Trophoblast cell (in vitro differentiated cells and primary cell): ENCODE measurements at regions not wholly inside any gene's neighbourhood (a gene's known extent, or its start where the extent isn't known, plus 50 kb on each side); places are given as distances from the start of the nearest gene placed in this dataset.

Experiments used
- DNase-seq, 2 donors: peaks; one replicate each; pipeline ENCODE4 v3.0.0-alpha.2; 2016
- H2AFZ ChIP-seq: 2 replicates; pipeline ENCODE4 v1.6.1; 2013; ENCODE audit warnings: low read length, moderate library complexity, mild to moderate bottlenecking; ENCODE audit not compliant: insufficient read depth, poor library complexity
- H2AK5ac ChIP-seq: 2 replicates; pipeline ENCODE4 v1.6.1; 2013; ENCODE audit warnings: mild to moderate bottlenecking, low read length
- H2BK120ac ChIP-seq: 2 replicates; pipeline ENCODE4 v1.6.1; 2013; ENCODE audit warnings: low read length, mild to moderate bottlenecking, moderate library complexity; ENCODE audit not compliant: insufficient read depth, poor library complexity
- H2BK12ac ChIP-seq: 2 replicates; pipeline ENCODE4 v1.6.1; 2013; ENCODE audit warnings: mild to moderate bottlenecking, low read length, moderate library complexity
- H2BK5ac ChIP-seq: 2 replicates; pipeline ENCODE4 v1.6.1; 2013; ENCODE audit warnings: low read length, low read depth, moderate library complexity, mild to moderate bottlenecking; ENCODE audit not compliant: poor library complexity
- H3K14ac ChIP-seq: 2 replicates; pipeline ENCODE4 v1.6.1; 2013; ENCODE audit warnings: mild to moderate bottlenecking, low read length
- H3K18ac ChIP-seq: 2 replicates; pipeline ENCODE4 v1.6.1; 2013; ENCODE audit warnings: mild to moderate bottlenecking, low read length
- H3K23ac ChIP-seq: 2 replicates; pipeline ENCODE4 v1.6.1; 2013; ENCODE audit warnings: low read length
- H3K27ac ChIP-seq: 2 replicates; pipeline ENCODE4 v1.5.1; 2013; ENCODE audit warnings: low read depth, mild to moderate bottlenecking, inconsistent platforms, low read length, moderate library complexity
- H3K27me3 ChIP-seq: 2 replicates; pipeline ENCODE4 v1.6.1; 2013; ENCODE audit warnings: inconsistent platforms, mild to moderate bottlenecking, low read length, moderate library complexity; ENCODE audit not compliant: insufficient read depth
- H3K36me3 ChIP-seq, 2 experiments: 1 replicate in 1 of 2; 2 replicates in 1 of 2; pipeline ENCODE4 v1.6.1; 2013; ENCODE audit warnings: low read length in 2 of 2, mild to moderate bottlenecking in 2 of 2, moderate library complexity in 1 of 2; ENCODE audit not compliant: insufficient read depth in 2 of 2, control insufficient read depth in 1 of 2
- H3K4ac ChIP-seq: 2 replicates; pipeline ENCODE4 v1.6.1; 2013; ENCODE audit warnings: low read depth, mild to moderate bottlenecking, low read length, moderate library complexity
- H3K4me1 ChIP-seq, 2 experiments: 1 replicate in 1 of 2; 2 replicates in 1 of 2; pipeline ENCODE4 v1.6.1; 2013; ENCODE audit warnings: low read length in 2 of 2, mild to moderate bottlenecking in 2 of 2, moderate library complexity in 1 of 2; ENCODE audit not compliant: insufficient read depth in 2 of 2, control insufficient read depth in 1 of 2
- H3K4me2 ChIP-seq: 2 replicates; pipeline ENCODE4 v1.6.1; 2013; ENCODE audit warnings: inconsistent platforms, mild to moderate bottlenecking, low read length, moderate library complexity
- H3K4me3 ChIP-seq: 2 replicates; pipeline ENCODE4 v1.5.1; 2013; ENCODE audit warnings: mild to moderate bottlenecking, low read depth, low read length, inconsistent platforms
- H3K79me1 ChIP-seq: one replicate; pipeline ENCODE4 v1.6.1; 2013; ENCODE audit warnings: low read length
- H3K79me2 ChIP-seq: 2 replicates; pipeline ENCODE4 v1.6.1; 2013; ENCODE audit warnings: low read length, mild to moderate bottlenecking; ENCODE audit not compliant: control insufficient read depth, insufficient read depth, poor library complexity
- H3K9ac ChIP-seq: 2 replicates; pipeline ENCODE4 v1.6.1; 2013; ENCODE audit warnings: mild to moderate bottlenecking, low read length
- H3K9me3 ChIP-seq: 2 replicates; pipeline ENCODE4 v1.6.1; 2013; ENCODE audit warnings: low read depth, mild to moderate bottlenecking, control low read depth, inconsistent platforms, low read length; ENCODE audit not compliant: insufficient read depth
- H4K12ac ChIP-seq: 2 replicates; pipeline ENCODE4 v1.6.1; 2013; ENCODE audit warnings: low read depth, mild to moderate bottlenecking, low read length, moderate library complexity
- H4K8ac ChIP-seq: 2 replicates; pipeline ENCODE4 v1.6.1; 2013; ENCODE audit warnings: low read depth, mild to moderate bottlenecking, low read length, moderate library complexity
- H4K91ac ChIP-seq: one replicate; pipeline ENCODE4 v1.6.1; 2013; ENCODE audit warnings: low read depth, mild to moderate bottlenecking, low read length, moderate library complexity
- WGBS: extraction: QIAGEN DNeasy Blood & Tissue Kit; methylation state at CpG from one replicate; pipeline ENCODE4 v1.1.7; 2013; ENCODE audit warnings: missing lambda C conversion rate; ENCODE audit not compliant: insufficient read length, insufficient coverage; ENCODE audit errors: extremely low coverage; 5-methylcytosine and 5-hydroxymethylcytosine counted together

- Histone ChIP-seq H4K12ac (no peak overlapping the region), H4K91ac (no peak overlapping the region)
Measured at GRCh38 chrX:45952030-45952429, 593.2 kb downstream of the ZNF674 start.

GRCh38 chrX:45935408-45935807 lies 609.8 kb downstream of the ZNF674 start:
- Histone ChIP-seq H2BK12ac (no peak overlapping the region), H4K8ac (no peak overlapping the region), H3K4me2 (no peak overlapping the region), H2AFZ (no peak overlapping the region), H4K12ac (no peak overlapping the region), H3K23ac (no peak overlapping the region), H4K91ac (no peak overlapping the region), H3K9ac (no peak overlapping the region), H3K79me1 (no peaks in the 10 kb centered on the region), H3K4me3 (no peak overlapping the region), H2BK5ac (no peak overlapping the region), H3K27me3 (no peaks in the 10 kb centered on the region), H3K4ac (no peak overlapping the region), H3K9me3 (no peaks in the 10 kb centered on the region), H2BK120ac (no peak overlapping the region), H3K18ac (no peak overlapping the region), H2AK5ac (no peak overlapping the region), H3K14ac (no peak overlapping the region), H3K27ac (no peak overlapping the region), H3K4me1 (no peaks in the 10 kb centered on the region), H3K36me3 (no peaks in the 10 kb centered on the region), H3K79me2 (no peaks in the 10 kb centered on the region)
- DNase-seq, result no peak

More at GRCh38 chrX:45952030-45952429, 593.2 kb downstream of the ZNF674 start:
- H3K27ac ChIP-seq, result no peak overlapping the region
- DNase-seq, result no peak
- H3K27me3 ChIP-seq, result no peaks in the 10 kb centered on the region
- no peak overlapping the region for H2AK5ac ChIP-seq
- H3K9ac ChIP-seq, result no peak overlapping the region
- H3K4me2 ChIP-seq, result no peak overlapping the region
- H3K14ac ChIP-seq, result no peak overlapping the region
- H3K9me3 ChIP-seq, result no peaks in the 10 kb centered on the region
- H3K79me1 ChIP-seq, result no peaks in the 10 kb centered on the region
- H2BK120ac ChIP-seq, result no peak overlapping the region
- H2BK5ac ChIP-seq, result no peak overlapping the region
- H3K4me3 ChIP-seq, result no peak overlapping the region
- WGBS, result no CpG with 5 or more reads among the region's 2 CpGs
- H4K8ac ChIP-seq, result no peak overlapping the region
- H2BK12ac ChIP-seq, result no peak overlapping the region
- H3K4ac ChIP-seq, result no peak overlapping the region
- no peaks in the 10 kb centered on the region for H3K36me3 ChIP-seq
- H3K23ac ChIP-seq, result no peak overlapping the region
- H3K4me1 ChIP-seq, result no peaks in the 10 kb centered on the region
- no peak overlapping the region for H2AFZ ChIP-seq
- no peak overlapping the region for H3K18ac ChIP-seq
- H3K79me2 ChIP-seq, result no peaks in the 10 kb centered on the region

GRCh38 chrX:45912316-45912715 lies 632.9 kb downstream of the ZNF674 start:
- Histone ChIP-seq H2AK5ac (no peak overlapping the region), H3K79me2 (no peaks in the 10 kb centered on the region), H3K4ac (no peak overlapping the region), H3K4me2 (no peak overlapping the region), H3K23ac (no peak overlapping the region), H3K4me3 (no peak overlapping the region), H3K9me3 (no peaks in the 10 kb centered on the region), H3K27me3 (no peaks in the 10 kb centered on the region), H3K14ac (no peak overlapping the region), H3K18ac (no peak overlapping the region), H4K12ac (no peak overlapping the region), H3K79me1 (no peaks in the 10 kb centered on the region), H2BK120ac (no peak overlapping the region), H4K91ac (no peak overlapping the region), H3K9ac (no peak overlapping the region), H3K36me3 (no peaks in the 10 kb centered on the region), H2AFZ (no peak overlapping the region), H3K4me1 (peaks cover 2% of the 10 kb centered on the region in 2 experiments), H2BK5ac (no peak overlapping the region), H2BK12ac (no peak overlapping the region), H4K8ac (no peak overlapping the region), H3K27ac (no peak overlapping the region)
- no peak for DNase-seq
- WGBS, result no CpG with 5 or more reads among the region's 3 CpGs

- Histone ChIP-seq H2AFZ (no peak overlapping the region), H4K91ac (no peak overlapping the region), H4K8ac (no peak overlapping the region), H2BK120ac (no peak overlapping the region), H3K79me2 (no peaks in the 10 kb centered on the region), H3K27me3 (no peaks in the 10 kb centered on the region), H3K27ac (no peak overlapping the region), H3K9me3 (no peaks in the 10 kb centered on the region), H4K12ac (no peak overlapping the region), H3K4me1 (peaks cover 5 to 13% of the 10 kb centered on the region in 2 experiments), H2BK12ac (no peak overlapping the region), H3K18ac (no peak overlapping the region), H2BK5ac (no peak overlapping the region), H3K36me3 (no peaks in the 10 kb centered on the region), H3K4me2 (no peak overlapping the region), H3K9ac (no peak overlapping the region), H3K79me1 (peaks cover 2% of the 10 kb centered on the region), H3K14ac (no peak overlapping the region), H2AK5ac (no peak overlapping the region), H3K23ac (no peak overlapping the region), H3K4ac (no peak overlapping the region), H3K4me3 (no peak overlapping the region)
- WGBS, result no CpG with 5 or more reads among the region's 1 CpG
- DNase-seq, result no peak
Measured at GRCh38 chrX:45907786-45908185, 637.4 kb downstream of the ZNF674 start.
